Brain microvascular endothelial cell (primary cell): ENCODE measurements at regions not wholly inside any gene's neighbourhood (a gene's known extent, or its start where the extent isn't known, plus 50 kb on each side); places are given as distances from the start of the nearest gene placed in this dataset.

Source experiments
- DNase-seq: peaks from one replicate; pipeline ENCODE4 v3.0.0-alpha.2; 2020
- H3K27ac ChIP-seq: fragments of 250-450 bp; sonication (Bioruptor Pico); 2 replicates; pipeline ENCODE4 v1.5.1; 2020; ENCODE audit warnings: mild to moderate bottlenecking, moderate library complexity
- H3K27me3 ChIP-seq: fragments of 250-450 bp; sonication (Bioruptor Pico); replicated peaks from 2 replicates; pipeline ENCODE4 v1.5.1; 2020; ENCODE audit warnings: mild to moderate bottlenecking
- H3K36me3 ChIP-seq: fragments of 250-450 bp; sonication (Bioruptor Pico); replicated peaks from 2 replicates; pipeline ENCODE4 v1.5.1; 2020; ENCODE audit warnings: mild to moderate bottlenecking
- H3K4me3 ChIP-seq: 2 replicates; pipeline ENCODE4 v1.5.1; 2011; ENCODE audit warnings: low read depth, mild to moderate bottlenecking, control low read depth, low read length, moderate library complexity
- in situ Hi-C: cut with HindIII; loops from 2 replicates; pipeline ENCODE4 v1.10.0; 2017; ENCODE audit warnings: low sequenced_read_pairs, low pct_ligation_motif_present
- TF ChIP-seq, protein P1 (sequence below): IDR thresholded peaks from 2 replicates; pipeline ENCODE4 v1.5.1; 2011; ENCODE audit warnings: low read depth, mild to moderate bottlenecking, moderate library complexity, low read length, control low read depth, inconsistent platforms; ENCODE audit errors: missing control alignments

DNA sequence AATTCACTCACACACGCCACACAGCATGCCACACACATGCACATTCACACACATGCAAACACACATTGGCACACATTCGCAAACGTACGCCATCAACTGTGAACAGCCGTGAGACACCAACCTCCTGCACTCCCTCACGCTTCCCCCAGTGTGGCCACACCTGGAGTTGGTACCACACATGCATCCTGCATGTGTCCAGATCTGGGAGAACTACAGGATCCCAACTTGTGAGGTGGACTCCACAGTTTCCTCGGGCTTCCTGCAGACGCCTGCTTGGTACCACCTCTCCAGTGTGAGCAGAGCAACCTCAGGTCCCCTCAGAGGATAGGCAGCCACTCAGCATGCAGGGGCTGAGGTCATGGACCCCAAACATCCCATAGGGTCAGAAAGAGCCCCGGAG is 239.0 kb downstream of the EIPR1 start:
- in situ Hi-C loops: no loop called here
- no peak for DNase-seq
- Histone ChIP-seq H3K4me3 (no peak overlapping the region), H3K27me3 (no peaks in the 10 kb centered on the region), H3K27ac (no peak overlapping the region), H3K36me3 (no peaks in the 10 kb centered on the region)
- TF ChIP-seq, protein P1, sequence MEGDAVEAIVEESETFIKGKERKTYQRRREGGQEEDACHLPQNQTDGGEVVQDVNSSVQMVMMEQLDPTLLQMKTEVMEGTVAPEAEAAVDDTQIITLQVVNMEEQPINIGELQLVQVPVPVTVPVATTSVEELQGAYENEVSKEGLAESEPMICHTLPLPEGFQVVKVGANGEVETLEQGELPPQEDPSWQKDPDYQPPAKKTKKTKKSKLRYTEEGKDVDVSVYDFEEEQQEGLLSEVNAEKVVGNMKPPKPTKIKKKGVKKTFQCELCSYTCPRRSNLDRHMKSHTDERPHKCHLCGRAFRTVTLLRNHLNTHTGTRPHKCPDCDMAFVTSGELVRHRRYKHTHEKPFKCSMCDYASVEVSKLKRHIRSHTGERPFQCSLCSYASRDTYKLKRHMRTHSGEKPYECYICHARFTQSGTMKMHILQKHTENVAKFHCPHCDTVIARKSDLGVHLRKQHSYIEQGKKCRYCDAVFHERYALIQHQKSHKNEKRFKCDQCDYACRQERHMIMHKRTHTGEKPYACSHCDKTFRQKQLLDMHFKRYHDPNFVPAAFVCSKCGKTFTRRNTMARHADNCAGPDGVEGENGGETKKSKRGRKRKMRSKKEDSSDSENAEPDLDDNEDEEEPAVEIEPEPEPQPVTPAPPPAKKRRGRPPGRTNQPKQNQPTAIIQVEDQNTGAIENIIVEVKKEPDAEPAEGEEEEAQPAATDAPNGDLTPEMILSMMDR: no peak

DNA sequence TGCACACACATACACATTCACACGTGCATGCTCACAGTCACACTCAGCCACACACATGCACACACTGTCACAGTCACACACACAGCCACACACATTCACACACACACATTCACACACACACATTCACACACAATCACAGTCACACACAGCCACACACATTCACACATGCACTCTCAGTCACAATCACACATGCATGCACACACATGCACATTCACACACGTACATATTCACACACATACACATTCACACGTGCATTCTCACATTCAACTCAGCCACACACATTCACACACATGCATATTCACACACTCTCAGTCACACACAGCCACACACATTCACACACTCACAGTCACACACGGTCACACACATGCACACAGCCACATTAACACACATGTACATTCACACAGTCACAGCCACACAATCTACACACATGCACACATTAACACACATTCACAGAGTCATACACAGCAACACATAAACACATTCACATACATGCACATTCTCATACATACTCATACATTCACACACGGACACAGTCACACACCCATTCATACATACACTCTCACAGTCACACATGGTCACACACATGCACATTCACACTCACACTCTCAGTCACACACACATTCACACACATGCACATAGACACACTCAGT is 239.8 kb downstream of the EIPR1 start:
- TF ChIP-seq, protein P1: no peak
- no peaks in the 10 kb centered on the region for H3K36me3 ChIP-seq
- H3K27ac ChIP-seq: no peak overlapping the region
- H3K4me3 ChIP-seq: no peak overlapping the region
- in situ Hi-C loops: no loop called here
- no peak for DNase-seq
- H3K27me3 ChIP-seq: no peaks in the 10 kb centered on the region

DNA sequence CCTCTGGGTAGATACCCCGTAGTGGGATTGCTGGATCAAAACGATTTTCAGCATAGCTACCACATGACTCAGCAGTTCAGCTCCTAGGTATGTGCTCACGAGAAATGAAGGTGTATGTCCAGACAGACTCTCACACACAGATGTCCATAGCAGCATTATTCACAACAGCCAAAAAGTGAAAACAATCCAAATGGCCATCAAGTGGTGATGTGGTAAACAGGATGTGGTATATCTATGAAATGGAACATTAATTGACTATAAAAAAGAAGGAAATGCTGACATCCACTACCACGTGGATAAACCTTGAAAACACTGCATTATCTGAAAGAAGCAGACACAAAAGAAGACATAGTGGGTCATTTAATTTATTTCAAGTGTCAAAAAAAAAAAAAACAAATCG is 241.9 kb downstream of the EIPR1 start:
- no peak overlapping the region for H3K4me3 ChIP-seq
- no peak overlapping the region for H3K27ac ChIP-seq
- TF ChIP-seq, protein P1: no peak
- DNase-seq: no peak
- in situ Hi-C loops: no loop called here
- no peaks in the 10 kb centered on the region for H3K27me3 ChIP-seq
- no peaks in the 10 kb centered on the region for H3K36me3 ChIP-seq

DNA sequence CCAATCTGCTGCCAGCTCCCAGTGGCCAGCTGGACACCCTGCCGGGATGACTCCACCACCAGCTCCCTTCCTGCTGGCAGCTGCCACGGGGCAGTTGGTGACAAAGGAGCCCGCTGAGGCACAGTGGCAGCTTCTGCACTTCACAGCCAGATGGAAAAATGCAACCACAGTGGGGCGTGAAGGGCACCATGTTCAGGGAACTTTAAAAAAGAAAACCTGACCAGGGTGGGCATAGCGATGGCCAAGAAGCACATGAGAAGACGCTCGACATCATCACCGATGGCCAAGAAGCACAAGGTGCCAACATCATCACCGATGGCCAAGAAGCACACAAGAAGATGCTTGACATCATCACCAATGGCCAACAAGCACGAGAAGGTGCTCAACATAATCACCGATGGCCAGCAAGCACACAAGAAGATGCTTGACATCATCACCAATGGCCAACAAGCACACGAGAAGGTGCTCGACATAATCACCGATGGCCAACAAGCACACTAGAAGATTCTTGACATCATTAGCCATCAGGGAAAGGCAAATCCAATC is 243.5 kb downstream of the EIPR1 start:
- H3K4me3 ChIP-seq: no peak overlapping the region
- no peaks in the 10 kb centered on the region for H3K36me3 ChIP-seq
- H3K27ac ChIP-seq: no peak overlapping the region
- TF ChIP-seq, protein P1: no peak
- in situ Hi-C loops: no loop called here
- no peaks in the 10 kb centered on the region for H3K27me3 ChIP-seq
- DNase-seq: no peak

DNA sequence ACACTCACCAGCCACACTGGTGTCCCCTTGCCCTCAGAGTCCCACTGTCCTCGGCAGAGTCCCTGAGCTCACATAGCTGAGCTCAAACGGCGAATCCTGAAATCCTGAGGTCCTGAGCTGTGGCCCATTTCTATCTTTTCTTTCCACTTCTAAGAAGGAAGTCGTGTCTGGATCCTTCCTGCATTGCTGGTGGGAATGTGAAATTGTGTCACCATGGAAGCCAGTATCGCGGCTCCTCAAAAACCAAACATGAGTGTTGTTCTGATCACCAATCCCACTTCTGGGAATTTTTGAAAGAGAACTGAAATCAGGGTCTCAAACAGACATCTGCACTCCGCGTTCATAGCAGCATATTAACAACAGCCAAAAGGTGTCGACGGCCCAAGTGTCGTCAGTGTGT is 244.7 kb downstream of the EIPR1 start:
- H3K36me3 ChIP-seq: no peaks in the 10 kb centered on the region
- in situ Hi-C loops: no loop called here
- DNase-seq: no peak

More for the DNA sequence above, 244.7 kb downstream of the EIPR1 start:
- H3K4me3 ChIP-seq: no peak overlapping the region
- TF ChIP-seq, protein P1: no peak
- no peaks in the 10 kb centered on the region for H3K27me3 ChIP-seq
- H3K27ac ChIP-seq: no peak overlapping the region
